ENCODE measurements at regions not wholly inside any gene's neighbourhood (a gene's known extent, or its start where the extent isn't known, plus 50 kb on each side); places are given as distances from the start of the nearest gene placed in this dataset.

- TF ChIP-seq POLR2A (IDR thresholded peaks at IDR 0.05; ENCODE audit: low read depth, low read length): no peak
- no peak for TF ChIP-seq TAF1 (IDR thresholded peaks at IDR 0.05; ENCODE audit: low read depth, low read length)
- no peak for TF ChIP-seq SPI1 (IDR thresholded peaks at IDR 0.05; ENCODE audit: low read depth, low read length)
- no peak for TF ChIP-seq POLR2AphosphoS5 (IDR thresholded peaks at IDR 0.05; ENCODE audit: low read depth, low read length)
- no peak for TF ChIP-seq POU2F2 (IDR thresholded peaks at IDR 0.05; ENCODE audit: low read depth, low read length)
- TF ChIP-seq PAX5 (IDR thresholded peaks at IDR 0.05; ENCODE audit: insufficient read depth, low read length, severe bottlenecking): no peak
Measured at GRCh38 chr17:71667661-71668060, 453.2 kb upstream of the SOX9 start.
